CD4-positive, alpha-beta T cell (primary cell): ENCODE measurements at regions not wholly inside any gene's neighbourhood (a gene's known extent, or its start where the extent isn't known, plus 50 kb on each side); places are given as distances from the start of the nearest gene placed in this dataset.

Experiments used
- ATAC-seq: fragments of 200-7000 bp; cut with Tn5 transposase; one replicate; pipeline ENCODE4 v1.10.0; 2022; ENCODE audit warnings: mild to moderate bottlenecking; ENCODE audit not compliant: poor library complexity
- CTCF ChIA-PET: fragments of 350-600 bp; sonication (Branson Sonifier 250); formaldehyde crosslinking; loops from one replicate; lab custom pipeline; 2021; ENCODE audit warnings: antibody characterized with exemption, inconsistent platforms; lab: Charles Lee
- POLR2A ChIA-PET: fragments of 350-600 bp; sonication (Branson Sonifier 250); formaldehyde crosslinking; loops from one replicate; lab custom pipeline; 2021; ENCODE audit warnings: antibody characterized with exemption, inconsistent platforms; lab: Charles Lee
- DNase-seq, 14 experiments: peaks; one replicate each; pipeline ENCODE4 v3.0.0-alpha.2; 2013 to 2020; ENCODE audit warnings: mixed read lengths in 2 of 14
- H3K27ac ChIP-seq, 2 donors: one replicate each; pipeline versions ENCODE4 v1.5.1 to v1.7.0; 2013; ENCODE audit warnings: low read length in 2 of 2, low read depth in 1 of 2, mild to moderate bottlenecking in 1 of 2
- H3K27me3 ChIP-seq, 2 experiments: 1 replicate in 1 of 2; 2 replicates in 1 of 2; pipeline versions ENCODE4 v1.6.1 to v1.7.0; 2013; ENCODE audit warnings: low read length in 2 of 2, control low read depth in 1 of 2, mild to moderate bottlenecking in 1 of 2, moderate library complexity in 1 of 2; ENCODE audit not compliant: insufficient read depth in 2 of 2, control insufficient read depth in 1 of 2
- H3K36me3 ChIP-seq: one replicate; pipeline ENCODE4 v1.6.1; 2013; ENCODE audit warnings: low read length, control low read depth; ENCODE audit not compliant: insufficient read depth
- H3K4me1 ChIP-seq: one replicate; pipeline ENCODE4 v1.6.1; 2013; ENCODE audit warnings: low read length, control low read depth; ENCODE audit not compliant: insufficient read depth
- H3K4me3 ChIP-seq: one replicate; pipeline ENCODE4 v1.5.1; 2013; ENCODE audit warnings: mild to moderate bottlenecking, low read length, moderate library complexity
- H3K9me3 ChIP-seq, 2 experiments: 1 replicate in 1 of 2; 2 replicates in 1 of 2; pipeline versions ENCODE4 v1.6.1 to v1.7.0; 2013; ENCODE audit warnings: low read length in 2 of 2, mild to moderate bottlenecking in 2 of 2, control low read depth in 1 of 2, moderate library complexity in 1 of 2; ENCODE audit not compliant: control insufficient read depth in 1 of 2, insufficient read depth in 1 of 2
- H3K27ac Mint-ChIP-seq: one replicate; pipeline ENCODE4 v1.8.0; 2020; ENCODE audit warnings: mixed read lengths
- H3K27me3 Mint-ChIP-seq: one replicate; pipeline ENCODE4 v1.8.0; 2021; ENCODE audit warnings: mixed read lengths
- H3K36me3 Mint-ChIP-seq: one replicate; pipeline ENCODE4 v1.8.0; 2021; ENCODE audit warnings: low read depth, mixed read lengths
- H3K4me1 Mint-ChIP-seq: one replicate; pipeline ENCODE4 v1.8.0; 2021; ENCODE audit warnings: low read depth, mixed read lengths
- H3K4me3 Mint-ChIP-seq: one replicate; pipeline ENCODE4 v1.8.0; 2020; ENCODE audit warnings: mild to moderate bottlenecking, mixed read lengths
- H3K9me3 Mint-ChIP-seq: one replicate; pipeline ENCODE4 v1.8.0; 2020; ENCODE audit warnings: mixed read lengths
- intact Hi-C, 2 experiments: fragments of 100-400 bp; cut with DNase I in 1 of 2; cut with micrococcal nuclease in 1 of 2; formaldehyde crosslinking; loops; one replicate each; pipeline versions ENCODE4 v1.15.1 to v1.9.0; 2023 to 2025; cut with DNase I, micrococcal nuclease
- TF ChIP-seq, protein P1 (sequence below): fragments of 200-600 bp; IDR thresholded peaks from one replicate; pipeline ENCODE4 v1.8.0; 2022; ENCODE audit warnings: antibody characterized with exemption, mild to moderate bottlenecking

GRCh38 chr22:46031066-46031465 is 54.1 kb upstream of the WNT7B start:
- no peak for DNase-seq
- Mint-ChIP-seq H3K9me3 (no peaks in the 10 kb centered on the region), H3K36me3 (no peaks in the 10 kb centered on the region), H3K4me1 (peaks cover 13% of the 10 kb centered on the region), H3K27me3 (peaks cover 22% of the 10 kb centered on the region), H3K4me3 (no peak overlapping the region), H3K27ac (no peak overlapping the region)
- peaks cover 16 to 24% of the 10 kb centered on the region in 2 experiments for H3K27me3 ChIP-seq
- no peaks in the 10 kb centered on the region for H3K9me3 ChIP-seq
- H3K4me3 ChIP-seq: no peak overlapping the region
- peaks cover 3% of the 10 kb centered on the region for H3K4me1 ChIP-seq
- intact Hi-C loops: loop anchor here in 1 of 2 experiments (10.0 kb wide), 1 partner anchor 866 kb away; the partner anchor contains the start of gene NUP50
- H3K27ac ChIP-seq: no peak overlapping the region
- TF ChIP-seq, protein P1, sequence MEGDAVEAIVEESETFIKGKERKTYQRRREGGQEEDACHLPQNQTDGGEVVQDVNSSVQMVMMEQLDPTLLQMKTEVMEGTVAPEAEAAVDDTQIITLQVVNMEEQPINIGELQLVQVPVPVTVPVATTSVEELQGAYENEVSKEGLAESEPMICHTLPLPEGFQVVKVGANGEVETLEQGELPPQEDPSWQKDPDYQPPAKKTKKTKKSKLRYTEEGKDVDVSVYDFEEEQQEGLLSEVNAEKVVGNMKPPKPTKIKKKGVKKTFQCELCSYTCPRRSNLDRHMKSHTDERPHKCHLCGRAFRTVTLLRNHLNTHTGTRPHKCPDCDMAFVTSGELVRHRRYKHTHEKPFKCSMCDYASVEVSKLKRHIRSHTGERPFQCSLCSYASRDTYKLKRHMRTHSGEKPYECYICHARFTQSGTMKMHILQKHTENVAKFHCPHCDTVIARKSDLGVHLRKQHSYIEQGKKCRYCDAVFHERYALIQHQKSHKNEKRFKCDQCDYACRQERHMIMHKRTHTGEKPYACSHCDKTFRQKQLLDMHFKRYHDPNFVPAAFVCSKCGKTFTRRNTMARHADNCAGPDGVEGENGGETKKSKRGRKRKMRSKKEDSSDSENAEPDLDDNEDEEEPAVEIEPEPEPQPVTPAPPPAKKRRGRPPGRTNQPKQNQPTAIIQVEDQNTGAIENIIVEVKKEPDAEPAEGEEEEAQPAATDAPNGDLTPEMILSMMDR: no peak
- H3K36me3 ChIP-seq: no peaks in the 10 kb centered on the region
- POLR2A ChIA-PET: no interaction called here
- no peak for ATAC-seq
- CTCF ChIA-PET: no interaction called here

- Histone ChIP-seq H3K27me3 (peaks cover 11 to 20% of the 10 kb centered on the region in 2 experiments), H3K4me3 (no peak overlapping the region), H3K36me3 (no peaks in the 10 kb centered on the region), H3K4me1 (peaks cover 8% of the 10 kb centered on the region), H3K9me3 (no peaks in the 10 kb centered on the region), H3K27ac (no peak overlapping the region)
- Mint-ChIP-seq H3K36me3 (no peaks in the 10 kb centered on the region), H3K27me3 (peaks cover 17% of the 10 kb centered on the region), H3K4me1 (peaks cover 17% of the 10 kb centered on the region), H3K9me3 (no peaks in the 10 kb centered on the region), H3K4me3 (no peak overlapping the region), H3K27ac (no peak overlapping the region)
- TF ChIP-seq, protein P1: no peak
- ATAC-seq (no peak), DNase-seq (no peak)
- intact Hi-C loops: loop anchor here in 1 of 2 experiments (10.0 kb wide), 1 partner anchor 867 kb away; the partner anchor contains the start of gene NUP50
- ChIA-PET POLR2A (no interaction called here), CTCF (no interaction called here)
These were observed 54.6 kb upstream of the WNT7B start for GRCh38 chr22:46031557-46031956.

DNA sequence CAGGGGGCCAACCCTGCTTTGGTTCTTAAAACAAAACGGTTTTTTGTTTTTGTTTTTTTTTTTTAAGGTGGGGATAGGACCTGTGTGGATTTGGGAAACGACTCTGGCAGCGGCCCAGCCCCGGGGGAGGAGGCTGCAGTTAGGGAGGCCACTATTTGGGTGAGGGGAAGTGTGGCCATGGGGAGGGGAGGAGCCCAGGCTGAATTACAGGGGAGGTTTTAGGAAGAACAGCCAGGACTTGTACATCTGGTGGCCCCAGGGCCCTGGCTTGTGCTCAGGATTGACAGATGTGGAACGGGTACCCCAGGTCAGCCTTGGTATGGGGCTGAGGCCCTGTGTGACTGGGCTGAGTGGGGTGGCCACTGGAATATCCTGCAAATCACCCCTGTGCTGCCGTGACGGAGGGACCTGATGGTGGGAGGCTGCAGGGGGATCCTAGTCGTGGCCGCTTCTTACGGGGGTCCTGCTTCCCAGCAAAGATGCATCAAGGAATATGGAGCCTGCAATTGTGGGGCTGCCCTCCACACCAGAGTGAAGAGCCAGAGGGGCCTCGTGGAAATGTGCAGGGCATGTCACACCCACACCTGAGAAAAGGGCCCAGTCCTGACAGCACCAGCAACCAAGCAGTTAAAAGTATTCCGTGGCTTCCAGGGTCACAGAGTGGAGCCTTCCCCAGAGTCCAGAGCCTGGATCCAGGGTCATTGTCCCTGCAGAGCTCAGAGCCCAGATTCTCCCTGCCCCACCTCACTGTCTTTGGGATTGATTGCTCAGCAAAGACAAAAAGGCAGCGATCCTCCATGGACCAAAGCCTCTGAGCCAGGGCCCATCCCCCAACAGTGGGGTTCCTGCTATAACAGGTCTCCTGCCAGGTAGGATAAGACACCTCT is 55.2 kb upstream of the WNT7B start:
- ChIA-PET CTCF (interaction anchor here (2.0 kb wide), 1 partner anchor 26 kb away, joined by 5 read pairs; no protein-coding TSS in a partner anchor), POLR2A (no interaction called here)
- H3K4me1 Mint-ChIP-seq: peaks cover 23% of the 10 kb centered on the region
- Histone ChIP-seq H3K4me3 (no peak overlapping the region), H3K9me3 (no peaks in the 10 kb centered on the region), H3K4me1 (peaks cover 12% of the 10 kb centered on the region), H3K36me3 (no peaks in the 10 kb centered on the region), H3K27me3 (peaks cover 7 to 13% of the 10 kb centered on the region in 2 experiments), H3K27ac (no peak overlapping the region)
- H3K4me3 Mint-ChIP-seq: no peak overlapping the region
- H3K27me3 Mint-ChIP-seq: peaks cover 11% of the 10 kb centered on the region
- ATAC-seq (no peak), DNase-seq (no peak)
- H3K9me3 Mint-ChIP-seq: no peaks in the 10 kb centered on the region
- no peak overlapping the region for H3K27ac Mint-ChIP-seq
- TF ChIP-seq, protein P1: no peak
- intact Hi-C loops: loop anchor here in 1 of 2 experiments (10.0 kb wide), 1 partner anchor 867 kb away; the partner anchor contains the start of gene NUP50
- H3K36me3 Mint-ChIP-seq: no peaks in the 10 kb centered on the region
